ENCODE measurements at regions not wholly inside any gene's neighbourhood (a gene's known extent, or its start where the extent isn't known, plus 50 kb on each side); places are given as distances from the start of the nearest gene placed in this dataset.
"Not testable (repeated sequence)": the region's sequence is repeated elsewhere in the genome, so short reads cannot be mapped to it uniquely, and the experiment has no call there.

- DNase-seq = no peak
Observed at GRCh38 chr10:78597796-78598555, 470.8 kb upstream of the ZMIZ1 start.

GRCh38 chr10:78599122-78599853, 469.5 kb upstream of the ZMIZ1 start:
- DNase-seq = no peak

GRCh38 chr10:78600121-78600665, 468.6 kb upstream of the ZMIZ1 start:
- DNase-seq = no peak

GRCh38 chr10:78600740-78601139, 468.0 kb upstream of the ZMIZ1 start:
- DNase-seq = no peak

GRCh38 chr10:78602201-78602932, 466.4 kb upstream of the ZMIZ1 start:
- no peak for DNase-seq

- DNase-seq = no peak
Observed at GRCh38 chr10:78604286-78604685, 464.5 kb upstream of the ZMIZ1 start.

DNA sequence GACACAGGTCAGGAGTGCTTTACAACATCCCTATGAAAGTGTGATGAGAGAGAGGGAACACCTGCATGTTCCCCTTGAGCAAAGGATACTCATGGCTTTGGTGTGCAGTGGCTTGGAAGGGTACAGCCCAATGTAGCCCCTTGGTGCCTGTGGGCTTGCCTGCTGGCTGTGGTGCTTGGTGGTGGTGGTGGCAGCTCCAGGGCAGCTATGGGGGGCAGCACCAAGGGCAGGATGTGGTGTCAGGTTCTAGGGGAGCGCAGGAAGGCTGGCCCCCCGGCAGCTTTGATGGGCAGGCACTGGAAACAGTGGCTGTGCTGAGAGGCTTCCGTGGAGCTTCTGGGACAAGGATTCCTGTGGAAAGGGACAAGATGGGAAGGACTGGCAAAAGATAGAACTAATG, 464.0 kb upstream of the ZMIZ1 start:
- DNase-seq = no peak

GRCh38 chr10:78605800-78606350, 462.9 kb upstream of the ZMIZ1 start:
- no peak for DNase-seq

DNA sequence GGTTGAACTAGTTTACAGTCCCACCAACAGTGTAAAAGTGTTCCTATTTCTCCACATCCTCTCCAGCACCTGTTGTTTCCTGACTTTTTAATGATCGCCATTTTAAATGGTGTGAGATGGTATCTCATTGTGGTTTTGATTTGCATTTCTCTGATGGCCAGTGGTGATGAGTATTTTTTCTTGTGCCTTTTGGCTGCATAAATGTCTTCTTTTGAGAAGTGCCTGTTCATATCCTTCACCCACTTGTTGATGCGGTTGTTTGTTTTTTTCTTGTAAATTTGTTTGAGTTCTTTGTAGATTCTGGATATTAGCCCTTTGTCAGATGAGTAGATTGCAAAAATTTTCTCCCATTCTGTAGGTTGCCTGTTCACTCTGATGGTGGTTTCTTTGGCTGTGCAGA, 462.0 kb upstream of the ZMIZ1 start:
- DNase-seq = not testable (repeated sequence)

- no peak for DNase-seq
Observed at GRCh38 chr10:78609976-78610375, 458.8 kb upstream of the ZMIZ1 start.

- DNase-seq = no peak
Observed at GRCh38 chr10:78613132-78613531, 455.6 kb upstream of the ZMIZ1 start.

DNA sequence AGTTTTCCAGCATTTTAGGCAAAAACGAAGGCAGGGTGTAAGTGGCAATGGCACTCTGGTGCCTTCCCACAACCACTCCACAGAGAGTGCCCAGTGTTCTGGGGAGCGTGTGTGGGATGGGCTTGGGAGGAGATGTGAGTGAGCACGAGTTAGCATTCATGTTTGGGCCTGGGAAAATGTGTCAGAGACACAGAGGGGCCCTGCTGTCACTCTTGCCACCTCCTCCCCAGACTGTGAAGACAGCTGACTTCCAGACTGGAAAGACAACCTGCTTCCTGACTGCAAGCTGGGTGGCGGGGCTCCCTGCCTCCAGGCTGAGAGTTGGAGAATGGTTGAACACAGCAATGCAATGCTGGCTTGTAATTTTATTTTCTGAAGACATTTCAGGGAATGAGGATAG, 454.5 kb upstream of the ZMIZ1 start:
- no peak for DNase-seq

GRCh38 chr10:78614744-78615143, 454.0 kb upstream of the ZMIZ1 start:
- no peak for DNase-seq

DNA sequence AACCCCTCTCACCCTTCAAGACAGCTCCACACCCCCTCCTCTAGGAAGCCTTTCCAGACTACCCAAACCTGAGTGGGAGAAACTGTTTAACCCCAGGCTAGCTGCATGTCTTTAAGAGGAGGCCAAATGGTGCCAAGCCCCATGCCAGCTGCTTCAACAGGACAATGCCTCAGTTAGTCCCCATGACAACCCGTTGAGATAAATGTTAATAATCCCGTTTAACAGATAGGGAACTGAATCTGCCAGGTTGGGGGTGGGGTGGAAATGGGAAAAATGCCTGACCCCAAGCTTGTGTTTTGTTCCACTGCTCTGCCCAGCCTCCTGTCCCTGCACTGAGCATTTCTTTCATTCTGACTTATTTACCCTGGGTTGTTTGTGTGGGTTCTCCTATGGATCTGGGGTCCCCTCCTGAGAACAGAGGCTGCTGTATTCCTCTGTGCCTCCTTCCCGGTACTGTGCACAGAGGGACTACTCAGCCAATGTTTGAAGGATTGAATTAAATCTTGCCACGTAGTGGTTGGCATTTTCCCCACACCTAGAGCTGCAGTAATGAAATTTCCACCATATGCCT, 452.6 kb upstream of the ZMIZ1 start:
- DNase-seq = no peak

DNA sequence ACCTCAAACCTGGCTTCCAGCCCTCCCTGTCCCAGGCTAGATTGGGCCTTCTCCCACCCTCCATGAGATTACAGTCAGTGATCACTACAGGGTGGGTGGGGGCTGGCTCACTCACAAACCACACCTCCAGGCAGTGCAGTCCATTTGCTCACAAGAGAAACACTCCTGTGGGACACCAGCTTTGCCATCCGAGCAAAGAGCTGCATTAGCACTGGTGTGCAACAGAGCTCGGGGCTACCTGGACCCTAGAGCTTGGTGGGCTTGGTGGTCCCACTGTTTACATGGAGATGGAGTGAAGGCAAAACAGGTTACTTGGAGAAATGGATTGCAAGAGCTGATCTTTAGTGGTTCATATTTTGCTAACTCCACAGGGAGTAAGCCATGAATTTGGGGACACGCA, 451.7 kb upstream of the ZMIZ1 start:
- no peak for DNase-seq

GRCh38 chr10:78617631-78618030, 451.1 kb upstream of the ZMIZ1 start:
- no peak for DNase-seq

DNA sequence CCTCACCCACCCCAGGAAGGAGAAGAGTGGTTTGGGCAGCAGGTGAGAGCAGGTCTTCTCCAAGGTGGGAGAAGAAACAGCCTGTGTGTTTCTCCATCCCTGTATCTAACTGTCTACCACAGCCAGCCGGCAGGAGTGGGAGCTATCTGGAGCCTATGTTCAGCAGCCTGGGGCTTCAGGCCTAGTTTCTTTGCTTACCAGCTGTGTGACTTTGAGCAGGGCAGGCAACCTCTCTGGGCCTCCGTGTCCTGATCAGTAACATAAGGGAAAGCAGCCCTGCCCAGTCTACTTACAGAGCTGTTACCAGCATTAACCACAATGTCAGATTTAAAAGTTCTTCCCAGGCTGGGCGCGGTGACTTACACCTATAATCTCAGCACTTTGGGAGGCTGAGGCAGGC, 450.7 kb upstream of the ZMIZ1 start:
- DNase-seq = no peak

DNA sequence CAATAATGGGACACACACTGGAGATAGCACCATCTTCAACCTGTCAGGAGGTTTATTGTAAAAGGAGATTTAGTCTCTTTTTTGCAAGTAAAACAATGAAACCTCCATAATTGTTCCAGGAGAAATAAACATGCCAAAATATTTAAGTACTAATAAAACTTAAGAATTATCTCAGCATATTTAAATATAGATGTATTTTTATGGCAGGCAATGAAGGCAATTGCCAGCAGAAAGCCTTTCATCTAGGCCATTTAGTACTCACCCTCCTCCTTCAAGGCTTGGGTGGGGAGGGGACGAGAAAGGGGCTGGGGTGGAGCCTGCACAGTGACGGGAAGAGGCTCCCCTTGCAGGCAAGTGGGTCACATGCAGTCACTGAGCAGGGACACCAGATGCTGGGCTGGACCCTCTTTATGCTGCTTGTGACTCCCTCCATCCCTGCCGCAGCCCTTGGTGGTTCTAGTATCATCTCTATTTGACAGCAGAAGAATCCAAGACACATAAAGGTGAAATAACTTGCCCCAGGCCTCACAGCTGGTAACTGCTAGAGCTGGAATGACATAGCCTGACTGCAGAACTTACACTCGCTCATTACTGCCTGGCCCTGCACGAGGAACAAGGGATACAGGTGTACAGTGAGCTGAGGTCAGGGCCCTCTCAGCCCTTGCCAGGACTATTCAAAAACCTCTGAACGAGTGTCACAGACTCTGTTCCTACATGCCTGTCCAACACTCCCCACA, 449.5 kb upstream of the ZMIZ1 start:
- DNase-seq = no peak

DNA sequence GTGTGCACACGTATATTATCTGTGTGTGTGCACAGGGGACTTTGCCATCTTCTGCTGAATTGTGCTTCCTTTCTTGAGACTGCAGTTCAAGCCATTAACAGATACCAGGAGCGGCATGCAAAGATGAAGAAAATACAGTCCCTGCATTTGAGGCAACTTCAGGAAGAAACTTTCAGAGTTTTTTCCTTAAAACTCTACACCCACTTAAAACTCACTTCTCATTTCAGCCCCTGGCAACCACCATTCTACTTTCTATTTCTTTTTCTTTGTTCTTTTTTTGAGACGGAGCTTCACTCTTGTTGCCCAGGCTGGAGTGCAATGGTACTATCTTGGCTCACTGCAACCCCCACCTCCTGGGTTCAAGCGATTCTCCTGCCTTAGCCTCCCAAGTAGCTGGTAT, 448.9 kb upstream of the ZMIZ1 start:
- no peak for DNase-seq

GRCh38 chr10:78620985-78621799, 447.6 kb upstream of the ZMIZ1 start:
- no peak for DNase-seq
